Astrocyte (in vitro differentiated cells and primary cell): ENCODE measurements at regions not wholly inside any gene's neighbourhood (a gene's known extent, or its start where the extent isn't known, plus 50 kb on each side); places are given as distances from the start of the nearest gene placed in this dataset.

Experiments used
- DNase-seq: peaks from one replicate; pipeline ENCODE4 v3.0.0-alpha.2; 2010; ENCODE audit warnings: low read depth
- FAIRE-seq: peaks from 2 replicates; lab custom pipeline; 2011; peaks lifted over from hg19 to GRCh38; lab: Jason Lieb, UNC
- H2AFZ ChIP-seq: 2 replicates; pipeline ENCODE4 v1.6.0; 2012; ENCODE audit warnings: low read depth, low read length, inconsistent platforms
- H3K27ac ChIP-seq: 2 replicates; pipeline ENCODE4 v1.5.1; 2011; ENCODE audit warnings: low read depth, low read length, inconsistent platforms
- H3K27me3 ChIP-seq: 2 replicates; pipeline ENCODE4 v1.6.0; 2011; ENCODE audit warnings: low read length, inconsistent platforms; ENCODE audit not compliant: insufficient read depth
- H3K36me3 ChIP-seq: 2 replicates; pipeline ENCODE4 v1.5.1; 2011; ENCODE audit warnings: low read length, inconsistent platforms; ENCODE audit not compliant: insufficient read depth
- H3K4me1 ChIP-seq: 2 replicates; pipeline ENCODE4 v1.5.1; 2011; ENCODE audit warnings: low read length, inconsistent platforms; ENCODE audit not compliant: insufficient read depth
- H3K4me2 ChIP-seq: 2 replicates; pipeline ENCODE4 v1.6.0; 2012; ENCODE audit warnings: low read length, inconsistent platforms
- H3K4me3 ChIP-seq: 2 replicates; pipeline ENCODE4 v1.5.1; 2011; ENCODE audit warnings: low read depth, mild to moderate bottlenecking, low read length, inconsistent platforms; ENCODE audit not compliant: insufficient read depth
- H3K79me2 ChIP-seq: 2 replicates; pipeline ENCODE4 v1.6.0; 2012; ENCODE audit warnings: mild to moderate bottlenecking, low read length, inconsistent platforms; ENCODE audit not compliant: insufficient read depth
- H3K9ac ChIP-seq: 2 replicates; pipeline ENCODE4 v1.6.0; 2012; ENCODE audit warnings: mild to moderate bottlenecking, low read length, inconsistent platforms
- H3K9me3 ChIP-seq: 2 replicates; pipeline ENCODE4 v1.5.1; 2012; ENCODE audit warnings: low read depth, mild to moderate bottlenecking, low read length, inconsistent platforms; ENCODE audit not compliant: insufficient read depth
- H4K20me1 ChIP-seq: 2 replicates; pipeline ENCODE4 v1.6.0; 2012; ENCODE audit warnings: low read length, inconsistent platforms; ENCODE audit not compliant: insufficient read depth
- H3K27ac Mint-ChIP-seq: one replicate; pipeline ENCODE4 v1.8.0; 2021; ENCODE audit warnings: mild to moderate bottlenecking, mixed read lengths; ENCODE audit not compliant: unreplicated experiment
- H3K27me3 Mint-ChIP-seq: one replicate; pipeline ENCODE4 v1.8.0; 2021; ENCODE audit warnings: low read depth, mixed read lengths; ENCODE audit not compliant: unreplicated experiment
- H3K36me3 Mint-ChIP-seq: one replicate; pipeline ENCODE4 v1.8.0; 2021; ENCODE audit warnings: low read depth, mixed read lengths; ENCODE audit not compliant: unreplicated experiment
- H3K4me1 Mint-ChIP-seq: one replicate; pipeline ENCODE4 v1.8.0; 2021; ENCODE audit warnings: low read depth, mixed read lengths; ENCODE audit not compliant: unreplicated experiment
- H3K4me3 Mint-ChIP-seq: one replicate; pipeline ENCODE4 v1.8.0; 2021; ENCODE audit warnings: mild to moderate bottlenecking, moderate library complexity, mixed read lengths; ENCODE audit not compliant: unreplicated experiment
- H3K9me3 Mint-ChIP-seq: one replicate; pipeline ENCODE4 v1.8.0; 2021; ENCODE audit warnings: mild to moderate bottlenecking, mixed read lengths; ENCODE audit not compliant: unreplicated experiment
- CTCF ChIP-seq: IDR thresholded peaks from 2 replicates; pipeline ENCODE4 v1.5.1; 2011; ENCODE audit warnings: low read depth, mild to moderate bottlenecking, inconsistent platforms, low read length, moderate library complexity; ENCODE audit not compliant: insufficient read depth
- EZH2 ChIP-seq: IDR thresholded peaks from 2 replicates; pipeline ENCODE4 v1.6.1; 2012; ENCODE audit warnings: mild to moderate bottlenecking, low read length, inconsistent platforms; ENCODE audit not compliant: insufficient read depth

- no peaks in the 10 kb centered on the region for H3K36me3 ChIP-seq
- no peaks in the 10 kb centered on the region for H4K20me1 ChIP-seq
- H3K4me1 ChIP-seq: no peaks in the 10 kb centered on the region
- DNase-seq: no peak
- no peak overlapping the region for H3K27ac Mint-ChIP-seq
- H3K4me3 ChIP-seq: no peak overlapping the region
- H3K4me1 Mint-ChIP-seq: no peaks in the 10 kb centered on the region
- H3K9me3 ChIP-seq: no peaks in the 10 kb centered on the region
- no peak overlapping the region for H3K4me2 ChIP-seq
- H2AFZ ChIP-seq: no peak overlapping the region
- no peak overlapping the region for H3K9ac ChIP-seq
- no peaks in the 10 kb centered on the region for H3K79me2 ChIP-seq
- FAIRE-seq: no peak
- peaks cover 3% of the 10 kb centered on the region for H3K9me3 Mint-ChIP-seq
- no peaks in the 10 kb centered on the region for H3K27me3 ChIP-seq
- no peaks in the 10 kb centered on the region for H3K36me3 Mint-ChIP-seq
- H3K4me3 Mint-ChIP-seq: no peak overlapping the region
- H3K27me3 Mint-ChIP-seq: no peaks in the 10 kb centered on the region
- TF ChIP-seq EZH2 (no peak), CTCF (no peak)
- no peak overlapping the region for H3K27ac ChIP-seq
Observed at GRCh38 chr7:13682626-13683025, 306.8 kb downstream of the ETV1 start.

GRCh38 chr7:13687500-13687899 lies 302.0 kb downstream of the ETV1 start:
- Mint-ChIP-seq H3K27me3 (no peaks in the 10 kb centered on the region), H3K4me3 (no peak overlapping the region), H3K4me1 (no peaks in the 10 kb centered on the region), H3K36me3 (no peaks in the 10 kb centered on the region), H3K9me3 (no peaks in the 10 kb centered on the region), H3K27ac (no peak overlapping the region)
- H3K4me1 ChIP-seq: no peaks in the 10 kb centered on the region
- H3K27ac ChIP-seq: no peak overlapping the region
- TF ChIP-seq CTCF (no peak), EZH2 (no peak)
- no peak overlapping the region for H3K4me3 ChIP-seq
- no peak overlapping the region for H2AFZ ChIP-seq
- FAIRE-seq (no peak), DNase-seq (no peak)
- no peak overlapping the region for H3K9ac ChIP-seq
- H4K20me1 ChIP-seq: no peaks in the 10 kb centered on the region
- no peaks in the 10 kb centered on the region for H3K79me2 ChIP-seq
- no peak overlapping the region for H3K4me2 ChIP-seq
- no peaks in the 10 kb centered on the region for H3K36me3 ChIP-seq
- H3K9me3 ChIP-seq: no peaks in the 10 kb centered on the region
- no peaks in the 10 kb centered on the region for H3K27me3 ChIP-seq

- no peaks in the 10 kb centered on the region for H3K9me3 Mint-ChIP-seq
- DNase-seq: no peak
- no peak overlapping the region for H2AFZ ChIP-seq
- no peak overlapping the region for H3K27ac Mint-ChIP-seq
- H3K36me3 Mint-ChIP-seq: no peaks in the 10 kb centered on the region
- TF ChIP-seq EZH2 (no peak), CTCF (no peak)
- H3K9ac ChIP-seq: no peak overlapping the region
- no peak overlapping the region for H3K4me3 Mint-ChIP-seq
- no peak overlapping the region for H3K4me2 ChIP-seq
- H3K4me3 ChIP-seq: no peak overlapping the region
- H3K27ac ChIP-seq: no peak overlapping the region
- H3K79me2 ChIP-seq: no peaks in the 10 kb centered on the region
- no peaks in the 10 kb centered on the region for H3K27me3 ChIP-seq
- H3K27me3 Mint-ChIP-seq: no peaks in the 10 kb centered on the region
- no peaks in the 10 kb centered on the region for H3K9me3 ChIP-seq
- H3K4me1 ChIP-seq: no peaks in the 10 kb centered on the region
- FAIRE-seq: no peak
- H4K20me1 ChIP-seq: no peaks in the 10 kb centered on the region
- H3K4me1 Mint-ChIP-seq: no peaks in the 10 kb centered on the region
- H3K36me3 ChIP-seq: no peaks in the 10 kb centered on the region
Observed at GRCh38 chr7:13692548-13692947, 296.9 kb downstream of the ETV1 start.
